ENCODE measurements at regions not wholly inside any gene's neighbourhood (a gene's known extent, or its start where the extent isn't known, plus 50 kb on each side); places are given as distances from the start of the nearest gene placed in this dataset.

GRCh38 chr1:189775343-189775742 is 702.3 kb downstream of the BRINP3 start:
- Mint-ChIP-seq H3K4me3 (no peak overlapping the region), H3K36me3 (ENCODE audit: low read depth) (no peaks in the 10 kb centered on the region), H3K9me3 (no peaks in the 10 kb centered on the region), H3K27me3 (ENCODE audit: insufficient read depth, low read depth, poor library complexity) (peaks cover 2% of the 10 kb centered on the region), H3K27ac (no peak overlapping the region), H3K4me1 (no peaks in the 10 kb centered on the region)
- Histone ChIP-seq H4K20me1 (replicated peaks; ENCODE audit: insufficient read depth) (no peaks in the 10 kb centered on the region), H3K27me3 (ENCODE audit: insufficient read depth) (no peaks in the 10 kb centered on the region), H3K4me1 (ENCODE audit: insufficient read depth) (no peaks in the 10 kb centered on the region), H3K79me2 (replicated peaks; ENCODE audit: insufficient read depth) (no peaks in the 10 kb centered on the region), H3K4me2 (no peak overlapping the region), H3K27ac (ENCODE audit: low read depth) (no peak overlapping the region), H3F3A (replicated peaks; ENCODE audit: low read depth) (no peaks in the 10 kb centered on the region), H3K4me3 (no peak overlapping the region), H3K9me2 (ENCODE audit: insufficient read depth) (no peaks in the 10 kb centered on the region), H2AFZ (no peak overlapping the region), H3K36me3 (ENCODE audit: insufficient read depth) (no peaks in the 10 kb centered on the region)
- TF ChIP-seq JUNB (IDR thresholded peaks at IDR 0.05; ENCODE audit: unreplicated experiment) (no peak), REST (IDR thresholded peaks at IDR 0.05; ENCODE audit: unreplicated experiment) (no peak), EZH2 (IDR thresholded peaks at IDR 0.05; ENCODE audit: low read depth, unreplicated experiment) (no peak), ZNF462 (CRISPR knock-in tag; IDR thresholded peaks at IDR 0.05) (no peak), POLR2AphosphoS5 (IDR thresholded peaks at IDR 0.05; ENCODE audit: low read depth) (no peak), ZNF114 (CRISPR knock-in tag; IDR thresholded peaks at IDR 0.05) (no peak), NANOG (IDR thresholded peaks at IDR 0.05; ENCODE audit: borderline replicate concordance) (no peak), CREB1 (CRISPR knock-in tag; IDR thresholded peaks at IDR 0.05; ENCODE audit: low read depth) (no peak), EZH2phosphoT487 (IDR thresholded peaks at IDR 0.05; ENCODE audit: unreplicated experiment) (no peak), ZNF331 (CRISPR knock-in tag; IDR thresholded peaks at IDR 0.05; ENCODE audit: low read depth) (no peak)
- TF ChIP-seq, protein P1, sequence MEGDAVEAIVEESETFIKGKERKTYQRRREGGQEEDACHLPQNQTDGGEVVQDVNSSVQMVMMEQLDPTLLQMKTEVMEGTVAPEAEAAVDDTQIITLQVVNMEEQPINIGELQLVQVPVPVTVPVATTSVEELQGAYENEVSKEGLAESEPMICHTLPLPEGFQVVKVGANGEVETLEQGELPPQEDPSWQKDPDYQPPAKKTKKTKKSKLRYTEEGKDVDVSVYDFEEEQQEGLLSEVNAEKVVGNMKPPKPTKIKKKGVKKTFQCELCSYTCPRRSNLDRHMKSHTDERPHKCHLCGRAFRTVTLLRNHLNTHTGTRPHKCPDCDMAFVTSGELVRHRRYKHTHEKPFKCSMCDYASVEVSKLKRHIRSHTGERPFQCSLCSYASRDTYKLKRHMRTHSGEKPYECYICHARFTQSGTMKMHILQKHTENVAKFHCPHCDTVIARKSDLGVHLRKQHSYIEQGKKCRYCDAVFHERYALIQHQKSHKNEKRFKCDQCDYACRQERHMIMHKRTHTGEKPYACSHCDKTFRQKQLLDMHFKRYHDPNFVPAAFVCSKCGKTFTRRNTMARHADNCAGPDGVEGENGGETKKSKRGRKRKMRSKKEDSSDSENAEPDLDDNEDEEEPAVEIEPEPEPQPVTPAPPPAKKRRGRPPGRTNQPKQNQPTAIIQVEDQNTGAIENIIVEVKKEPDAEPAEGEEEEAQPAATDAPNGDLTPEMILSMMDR (conservative IDR thresholded peaks at IDR 0.05; ENCODE audit: low read depth in 2 of 2): no peak
- no peak for ATAC-seq
- DNase-seq (ENCODE audit: low spot score): no peak

All from GM23338 (cell line).